ENCODE measurements at regions not wholly inside any gene's neighbourhood (a gene's known extent, or its start where the extent isn't known, plus 50 kb on each side); places are given as distances from the start of the nearest gene placed in this dataset.

DNA sequence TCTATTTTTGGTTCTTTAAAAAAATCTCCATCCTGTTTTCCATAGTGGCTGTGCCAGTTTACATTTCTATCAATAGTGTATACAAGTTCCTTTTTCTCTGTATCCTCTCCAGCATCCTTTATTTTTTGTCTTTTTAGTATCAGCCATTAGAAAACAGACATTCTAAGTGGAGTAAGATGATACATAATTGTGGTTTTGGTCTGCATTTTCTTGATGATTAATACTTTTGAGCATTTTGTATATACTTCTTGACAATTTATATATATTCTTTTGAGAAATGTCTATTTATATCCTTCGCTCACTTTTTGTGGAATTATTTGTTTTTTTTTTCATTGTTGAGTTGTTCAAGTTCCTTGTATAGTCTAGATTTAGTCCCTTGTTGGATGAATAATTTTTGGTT is 382.2 kb upstream of the SPOCK3 start:
- H3K9me3 ChIP-seq (ENCODE audit: control insufficient read depth in 2 of 3, insufficient read depth in 1 of 3, low read length in 3 of 3): no peaks in the 10 kb centered on the region
- no peak overlapping the region for H3K4me3 ChIP-seq (ENCODE audit: low read length in 3 of 3)
- no peak for FAIRE-seq
- H3K4me1 ChIP-seq (ENCODE audit: control insufficient read depth in 2 of 3, insufficient read depth in 2 of 3, low read depth in 1 of 3, low read length in 3 of 3): no peaks in the 10 kb centered on the region
- DNase-seq: no peak
- TF ChIP-seq, protein P1, sequence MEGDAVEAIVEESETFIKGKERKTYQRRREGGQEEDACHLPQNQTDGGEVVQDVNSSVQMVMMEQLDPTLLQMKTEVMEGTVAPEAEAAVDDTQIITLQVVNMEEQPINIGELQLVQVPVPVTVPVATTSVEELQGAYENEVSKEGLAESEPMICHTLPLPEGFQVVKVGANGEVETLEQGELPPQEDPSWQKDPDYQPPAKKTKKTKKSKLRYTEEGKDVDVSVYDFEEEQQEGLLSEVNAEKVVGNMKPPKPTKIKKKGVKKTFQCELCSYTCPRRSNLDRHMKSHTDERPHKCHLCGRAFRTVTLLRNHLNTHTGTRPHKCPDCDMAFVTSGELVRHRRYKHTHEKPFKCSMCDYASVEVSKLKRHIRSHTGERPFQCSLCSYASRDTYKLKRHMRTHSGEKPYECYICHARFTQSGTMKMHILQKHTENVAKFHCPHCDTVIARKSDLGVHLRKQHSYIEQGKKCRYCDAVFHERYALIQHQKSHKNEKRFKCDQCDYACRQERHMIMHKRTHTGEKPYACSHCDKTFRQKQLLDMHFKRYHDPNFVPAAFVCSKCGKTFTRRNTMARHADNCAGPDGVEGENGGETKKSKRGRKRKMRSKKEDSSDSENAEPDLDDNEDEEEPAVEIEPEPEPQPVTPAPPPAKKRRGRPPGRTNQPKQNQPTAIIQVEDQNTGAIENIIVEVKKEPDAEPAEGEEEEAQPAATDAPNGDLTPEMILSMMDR (IDR thresholded peaks at IDR 0.05; ENCODE audit: borderline replicate concordance, extremely low read depth, insufficient read depth): no peak
- no peaks in the 10 kb centered on the region for H3K36me3 ChIP-seq (ENCODE audit: control insufficient read depth in 2 of 3, insufficient read depth in 3 of 3, low read length in 3 of 3)
- no peak overlapping the region for H3K9ac ChIP-seq (ENCODE audit: low read length in 3 of 3)
- intact Hi-C loops (cut with DNase I): no loop called here
- no peak overlapping the region for H3K27ac ChIP-seq (ENCODE audit: low read depth in 2 of 2, low read length in 2 of 2)
- H3K27me3 ChIP-seq (ENCODE audit: control insufficient read depth, insufficient read depth, low read length): no peaks in the 10 kb centered on the region

DNA sequence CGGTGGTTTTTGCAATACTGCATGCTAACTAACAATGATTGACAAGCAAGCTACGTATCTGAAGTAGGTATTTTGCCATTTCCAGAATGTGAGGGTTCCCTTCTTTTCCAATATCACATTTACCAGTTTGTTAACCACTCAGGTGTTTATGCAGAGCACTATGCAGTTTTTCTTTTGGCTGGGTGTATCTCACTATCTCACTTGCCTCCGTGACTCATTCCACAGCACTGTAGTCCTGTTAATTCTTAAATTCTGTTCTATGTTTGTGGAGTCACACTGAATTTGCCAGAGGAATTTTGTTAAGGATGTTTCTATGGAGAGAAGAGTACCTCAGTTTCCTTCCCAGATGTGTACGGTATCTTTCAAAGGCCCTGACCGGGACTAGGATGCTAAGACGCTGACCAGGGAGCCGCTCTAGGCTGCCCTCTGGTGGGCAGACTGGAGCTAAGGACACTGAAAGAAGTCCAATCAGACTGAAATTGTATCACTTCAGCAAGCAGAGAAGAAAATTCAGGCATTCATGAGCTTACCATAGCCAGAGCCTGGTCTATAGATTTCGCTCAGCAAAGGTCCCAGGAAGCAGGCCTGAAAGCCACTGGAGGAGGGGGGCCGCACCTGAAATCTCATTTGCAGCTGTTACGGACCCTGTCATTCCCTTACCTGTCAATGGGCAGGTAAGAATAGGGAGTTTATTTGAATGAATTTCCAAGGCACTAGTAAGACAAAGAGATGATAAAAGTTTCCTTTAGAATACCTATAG is 388.4 kb upstream of the SPOCK3 start:
- Histone ChIP-seq H3K4me1 (ENCODE audit: control insufficient read depth in 2 of 3, insufficient read depth in 2 of 3, low read depth in 1 of 3, low read length in 3 of 3) (no peaks in the 10 kb centered on the region), H3K36me3 (ENCODE audit: control insufficient read depth in 2 of 3, insufficient read depth in 3 of 3, low read length in 3 of 3) (no peaks in the 10 kb centered on the region), H3K9ac (ENCODE audit: low read length in 3 of 3) (no peak overlapping the region), H3K27ac (ENCODE audit: low read depth in 2 of 2, low read length in 2 of 2) (no peak overlapping the region), H3K4me3 (ENCODE audit: low read length in 3 of 3) (no peak overlapping the region), H3K27me3 (ENCODE audit: control insufficient read depth, insufficient read depth, low read length) (no peaks in the 10 kb centered on the region), H3K9me3 (ENCODE audit: control insufficient read depth in 2 of 3, insufficient read depth in 1 of 3, low read length in 3 of 3) (no peaks in the 10 kb centered on the region)
- no peak for FAIRE-seq
- TF ChIP-seq, protein P1 (IDR thresholded peaks at IDR 0.05; ENCODE audit: borderline replicate concordance, extremely low read depth, insufficient read depth): peak; percentile 44
- intact Hi-C loops (cut with DNase I): no loop called here
- peak in 4 of 5 donors; percentile 49 to 78 (median 62) for DNase-seq

DNA sequence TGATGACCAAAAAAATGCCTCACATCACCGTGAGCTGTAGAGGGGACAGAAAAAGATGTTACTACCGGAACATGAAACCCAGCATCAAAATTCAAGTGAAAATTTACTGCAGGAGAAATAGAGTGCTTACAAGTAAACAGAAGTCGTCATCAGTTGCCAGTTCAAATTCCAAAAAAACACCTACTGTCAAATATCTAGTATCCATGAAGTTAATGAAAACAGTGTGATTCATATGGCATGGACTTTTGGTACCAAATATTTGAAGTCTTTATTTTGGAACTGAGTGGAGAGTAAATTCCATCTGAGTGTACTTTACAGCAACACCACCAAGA is 388.9 kb upstream of the SPOCK3 start:
- H3K4me1 ChIP-seq (ENCODE audit: control insufficient read depth in 2 of 3, insufficient read depth in 2 of 3, low read depth in 1 of 3, low read length in 3 of 3): no peaks in the 10 kb centered on the region

More for the DNA sequence above, 388.9 kb upstream of the SPOCK3 start:
- intact Hi-C loops (cut with DNase I): no loop called here
- DNase-seq: peak in 1 of 5 donors; percentile 23
- TF ChIP-seq, protein P1 (IDR thresholded peaks at IDR 0.05; ENCODE audit: borderline replicate concordance, extremely low read depth, insufficient read depth): no peak
- no peak overlapping the region for H3K4me3 ChIP-seq (ENCODE audit: low read length in 3 of 3)
- H3K36me3 ChIP-seq (ENCODE audit: control insufficient read depth in 2 of 3, insufficient read depth in 3 of 3, low read length in 3 of 3): no peaks in the 10 kb centered on the region
- no peak overlapping the region for H3K27ac ChIP-seq (ENCODE audit: low read depth in 2 of 2, low read length in 2 of 2)
- H3K27me3 ChIP-seq (ENCODE audit: control insufficient read depth, insufficient read depth, low read length): no peaks in the 10 kb centered on the region
- H3K9me3 ChIP-seq (ENCODE audit: control insufficient read depth in 2 of 3, insufficient read depth in 1 of 3, low read length in 3 of 3): no peaks in the 10 kb centered on the region
- no peak overlapping the region for H3K9ac ChIP-seq (ENCODE audit: low read length in 3 of 3)
- FAIRE-seq: no peak

All from kidney (tissue), 13 donors.